OCI-M2 (cell line): ENCODE measurements at regions not wholly inside any gene's neighbourhood (a gene's known extent, or its start where the extent isn't known, plus 50 kb on each side); places are given as distances from the start of the nearest gene placed in this dataset.

Experiments
- DNase-seq: peaks from one replicate; lab custom pipeline; 2025; ENCODE audit not compliant: unreplicated experiment; lab: John Stamatoyannopoulos, UW

DNA sequence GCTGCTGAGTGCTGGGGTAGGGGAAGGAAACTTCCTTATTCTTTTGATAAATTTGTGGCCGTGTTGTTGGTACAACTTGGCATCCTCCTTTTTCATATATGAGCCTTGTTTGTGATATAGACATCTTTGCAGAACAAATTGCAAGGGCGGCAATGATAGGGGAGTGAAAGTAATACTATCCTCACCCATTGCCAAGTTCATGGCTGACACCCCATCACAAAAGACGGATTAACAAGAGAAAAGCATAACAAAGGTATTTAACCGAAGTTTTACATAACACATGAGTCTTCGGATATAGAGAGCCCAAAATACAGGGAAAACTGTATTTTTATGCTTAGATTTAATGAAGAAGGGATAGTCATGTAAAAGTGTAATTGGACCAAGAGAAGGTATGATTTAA is 86.3 kb upstream of the TMPRSS2 start:
- no peak for DNase-seq

DNA sequence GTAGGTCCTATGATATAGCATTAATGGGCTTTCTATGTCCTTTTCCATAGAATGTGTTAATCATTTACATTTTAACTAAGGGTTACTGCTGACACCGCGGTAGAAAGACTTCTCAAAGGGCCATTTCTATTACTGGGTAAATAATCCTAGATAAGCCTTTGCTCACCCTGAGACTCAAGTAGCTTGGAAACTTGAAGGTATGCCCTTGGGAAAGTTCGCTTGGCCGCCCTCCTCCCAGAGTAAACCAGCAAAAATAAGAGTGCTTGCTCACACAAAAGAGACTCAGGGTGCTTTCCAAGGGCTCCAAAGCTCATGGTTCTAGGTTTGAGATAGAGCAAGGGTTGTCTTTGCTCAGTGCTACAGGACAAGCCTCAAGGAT is 85.8 kb upstream of the TMPRSS2 start:
- no peak for DNase-seq

- no peak for DNase-seq
Observed at GRCh38 chr21:41593051-41593759, 85.2 kb upstream of the TMPRSS2 start.

DNA sequence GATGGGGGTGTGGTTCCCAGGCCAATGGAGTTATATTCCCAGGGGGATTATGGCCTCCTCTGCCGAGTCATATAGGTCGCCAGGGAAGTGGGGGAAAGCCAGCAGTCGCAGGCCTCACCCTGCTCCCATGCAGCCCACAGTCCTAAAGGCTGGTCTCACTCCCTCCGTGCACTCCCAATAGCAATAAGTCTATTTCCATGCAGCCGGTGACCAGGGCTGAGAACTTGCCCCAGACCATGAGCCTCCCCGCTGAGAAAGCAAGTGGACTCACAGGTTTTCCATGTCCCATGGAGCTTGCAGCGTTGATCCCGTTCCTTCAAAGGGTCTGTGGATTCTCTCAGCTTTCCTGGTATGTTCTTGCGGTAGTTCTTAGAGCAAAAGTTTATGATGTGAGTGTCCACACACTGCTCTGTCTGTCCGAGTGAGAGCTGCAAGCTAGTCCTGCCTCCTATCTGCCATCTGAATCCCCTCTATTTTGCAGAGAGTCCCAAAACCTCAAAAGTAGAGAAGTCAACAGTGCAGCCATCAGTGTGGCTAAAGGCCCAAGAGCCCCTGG is 81.7 kb upstream of the TMPRSS2 start:
- DNase-seq = no peak

GRCh38 chr21:41589131-41589530 is 81.2 kb upstream of the TMPRSS2 start:
- no peak for DNase-seq

DNA sequence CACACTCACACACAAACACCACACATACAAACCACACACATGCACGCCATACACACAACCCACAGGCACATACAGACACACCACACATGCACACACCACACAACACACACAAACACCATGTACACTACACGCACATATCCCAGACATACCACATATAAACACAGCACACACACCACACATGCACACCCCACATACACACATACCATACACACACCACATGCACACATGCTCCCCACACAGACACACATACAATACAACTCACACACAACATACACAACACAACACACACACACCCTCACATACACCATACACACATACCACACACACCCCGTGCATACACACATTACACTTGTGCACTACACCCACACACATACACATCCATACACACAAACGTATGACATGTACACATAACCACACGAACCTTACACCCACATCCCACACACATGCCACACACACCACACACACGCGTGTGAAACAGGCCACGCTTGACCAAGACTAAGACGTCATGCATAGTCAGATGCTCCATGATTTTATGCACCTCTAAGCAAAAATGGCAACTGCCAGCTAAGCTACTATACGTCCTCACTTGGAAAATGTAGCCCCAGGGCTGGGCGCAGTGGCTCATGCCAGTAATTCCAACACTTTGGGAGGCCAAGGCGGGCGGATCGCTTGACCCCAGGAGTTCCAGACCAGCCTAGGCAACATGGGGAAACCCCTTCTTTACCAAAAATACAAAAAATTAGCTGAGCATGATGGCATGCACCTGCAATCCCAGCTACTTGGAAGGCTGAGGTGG is 77.4 kb upstream of the TMPRSS2 start:
- DNase-seq = no peak

DNA sequence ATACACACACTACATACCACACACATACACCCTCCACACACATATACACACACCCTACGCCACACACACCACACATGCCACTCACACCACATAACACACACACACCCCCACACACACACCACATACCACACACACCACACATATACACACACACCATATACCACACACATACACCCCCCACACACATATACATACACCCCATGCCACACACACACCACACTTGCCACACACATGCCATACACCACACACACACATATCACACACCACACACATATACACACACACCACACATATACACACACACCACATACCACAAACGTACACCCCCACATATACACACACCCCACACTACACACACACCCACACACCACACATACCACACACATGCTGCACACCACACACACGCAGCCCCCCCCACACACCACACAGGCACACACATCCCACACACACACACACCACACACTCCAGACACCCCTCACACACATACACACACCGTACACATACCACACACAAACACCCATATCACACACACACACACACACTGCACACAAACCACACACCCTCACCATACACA is 76.7 kb upstream of the TMPRSS2 start:
- DNase-seq = no peak

DNA sequence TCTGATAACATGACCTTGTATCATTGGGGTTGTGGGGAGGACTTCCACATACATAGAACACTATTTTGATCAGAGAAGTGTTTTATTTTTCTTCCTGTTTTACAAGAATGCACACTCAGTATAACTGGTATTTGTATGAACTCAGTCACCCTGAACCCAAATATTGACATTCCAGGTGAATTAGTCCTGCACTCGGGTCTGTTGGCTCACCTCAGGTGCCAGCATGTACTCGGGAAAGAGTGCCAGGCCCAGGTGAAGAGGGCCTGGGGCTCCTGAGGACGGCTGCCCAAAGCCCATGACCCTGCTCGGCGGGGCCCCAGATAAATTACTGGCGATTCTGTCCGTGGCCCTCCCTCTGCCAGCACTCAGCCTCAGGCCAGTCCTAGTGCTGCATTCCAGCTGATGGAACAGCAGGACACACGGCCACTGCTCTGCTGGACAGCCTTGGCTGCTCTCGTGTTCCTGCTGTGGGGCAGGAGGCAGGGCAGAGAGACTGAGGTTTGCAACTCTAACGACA is 75.4 kb upstream of the TMPRSS2 start:
- no peak for DNase-seq

DNA sequence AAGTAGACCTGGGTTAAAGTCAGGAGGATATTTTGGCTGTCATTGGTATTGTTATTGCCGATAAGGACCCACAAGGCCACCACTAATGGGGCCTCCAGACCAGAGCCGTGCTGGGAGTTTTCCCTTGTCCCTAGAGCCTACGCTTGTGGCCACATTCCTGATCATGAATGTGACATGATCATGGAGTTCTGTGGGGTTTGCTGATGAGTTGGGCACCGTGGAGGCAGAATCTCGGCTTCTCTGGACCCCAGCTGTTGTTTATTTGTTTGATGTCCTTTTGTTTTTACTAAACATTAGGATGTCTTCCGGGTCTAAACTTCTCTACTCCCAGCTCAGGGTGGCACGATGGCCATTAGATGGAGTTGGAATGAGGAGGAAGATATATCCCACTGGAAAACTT is 74.9 kb upstream of the TMPRSS2 start:
- DNase-seq = no peak

GRCh38 chr21:41582298-41582840 is 74.4 kb upstream of the TMPRSS2 start:
- no peak for DNase-seq

GRCh38 chr21:41581592-41582228 is 73.8 kb upstream of the TMPRSS2 start:
- no peak for DNase-seq

- DNase-seq = no peak
Observed at GRCh38 chr21:41580758-41581554, 73.0 kb upstream of the TMPRSS2 start.

GRCh38 chr21:41579692-41580091 is 71.7 kb upstream of the TMPRSS2 start:
- DNase-seq = no peak

DNA sequence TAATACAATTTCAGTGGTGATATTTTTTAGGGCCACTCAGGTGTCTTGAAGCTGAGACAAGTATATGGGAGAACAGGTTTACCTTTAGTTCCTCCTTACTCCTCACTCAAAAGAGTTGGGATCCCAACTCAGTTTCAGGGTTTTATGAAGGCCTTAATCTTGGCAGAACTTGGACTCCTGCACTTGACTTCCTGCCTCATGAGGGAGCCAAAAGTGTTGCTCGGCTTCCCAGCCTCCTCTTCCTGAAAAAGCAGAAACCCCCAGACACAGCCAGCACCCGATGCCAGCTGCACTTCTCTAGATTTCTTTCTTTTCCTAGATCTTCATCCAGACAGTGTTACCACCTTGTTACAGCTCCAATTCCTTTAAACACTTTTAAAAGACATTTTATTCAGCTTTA is 70.8 kb upstream of the TMPRSS2 start:
- DNase-seq = no peak

GRCh38 chr21:41578083-41578482 is 70.1 kb upstream of the TMPRSS2 start:
- no peak for DNase-seq

GRCh38 chr21:41576013-41576615 is 68.2 kb upstream of the TMPRSS2 start:
- DNase-seq = no peak

GRCh38 chr21:41573902-41574690 is 66.1 kb upstream of the TMPRSS2 start:
- DNase-seq = no peak

DNA sequence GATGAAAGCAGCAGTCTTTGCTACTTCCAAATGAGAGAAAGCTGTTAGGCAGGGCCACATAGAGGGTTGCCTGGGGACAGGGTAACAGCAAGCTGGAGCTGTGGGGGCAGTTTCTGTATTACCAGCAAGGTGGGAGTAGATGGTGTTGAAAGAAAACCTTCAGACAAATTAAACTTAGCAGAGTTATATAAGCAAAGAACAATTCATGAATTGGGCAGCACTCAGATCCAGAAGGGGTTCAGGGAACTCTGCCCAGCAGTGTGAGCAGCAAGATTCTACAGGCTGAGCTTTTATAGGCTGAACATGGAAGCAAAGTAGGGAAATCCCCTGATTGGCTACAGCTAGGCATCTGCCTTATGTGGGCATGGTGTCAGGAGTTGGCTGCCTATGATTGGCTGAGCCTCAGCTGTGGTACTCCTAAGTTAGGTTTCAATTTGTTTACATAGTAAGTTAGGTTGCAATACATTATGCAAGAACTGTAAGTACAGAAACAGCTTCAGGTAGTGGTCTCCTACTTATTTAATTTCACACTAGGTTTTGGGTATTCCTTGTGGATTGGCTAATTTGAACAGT is 64.1 kb upstream of the TMPRSS2 start:
- no peak for DNase-seq
